WTC11 (cell line): ENCODE measurements at regions not wholly inside any gene's neighbourhood (a gene's known extent, or its start where the extent isn't known, plus 50 kb on each side); places are given as distances from the start of the nearest gene placed in this dataset.

ENCODE experiments used
- ATF1 ChIP-seq: sonication (generic); formaldehyde crosslinking; IDR thresholded peaks from 2 replicates; pipeline ENCODE4 v1.8.1; 2023; ENCODE audit warnings: mild to moderate bottlenecking, moderate library complexity, missing genetic modification reagents
- ATF2 ChIP-seq: sonication (generic); formaldehyde crosslinking; IDR thresholded peaks from 2 replicates; pipeline ENCODE4 v1.8.1; 2022; ENCODE audit warnings: low read depth, missing genetic modification reagents, borderline replicate concordance
- CTCF ChIP-seq: fragments of 200-600 bp; IDR thresholded peaks from 2 replicates; pipeline ENCODE4 v1.8.0; 2022; ENCODE audit warnings: antibody characterized with exemption
- E2F5 ChIP-seq: sonication (generic); formaldehyde crosslinking; IDR thresholded peaks from 2 replicates; pipeline ENCODE4 v1.8.1; 2022; ENCODE audit warnings: mild to moderate bottlenecking, moderate library complexity, missing genetic modification reagents
- FOXP1 ChIP-seq: sonication (generic); formaldehyde crosslinking; IDR thresholded peaks from 2 replicates; pipeline ENCODE4 v1.8.0; 2022; ENCODE audit warnings: missing genetic modification reagents, mild to moderate bottlenecking, moderate library complexity, borderline replicate concordance
- TP53 ChIP-seq: sonication (generic); formaldehyde crosslinking; IDR thresholded peaks from 2 replicates; pipeline ENCODE4 v1.8.1; 2023; ENCODE audit warnings: mild to moderate bottlenecking, missing genetic modification reagents

- TF ChIP-seq CTCF (no peak), ATF1 (no peak), ATF2 (CRISPR knock-in tag) (no peak), TP53 (CRISPR knock-in tag) (no peak), E2F5 (no peak), FOXP1 (no peak)
Measured at GRCh38 chr16:29126057-29126494, 141.2 kb downstream of the LAT start.
